Upper lobe of left lung (tissue), 6 donors: ENCODE measurements at regions not wholly inside any gene's neighbourhood (a gene's known extent, or its start where the extent isn't known, plus 50 kb on each side); places are given as distances from the start of the nearest gene placed in this dataset.

ENCODE experiments used
- ATAC-seq, 2 donors: fragments of 200-7000 bp; cut with Tn5 transposase; one replicate each; pipeline ENCODE4 v1.9.1; 2022; ENCODE audit warnings: mild to moderate bottlenecking in 2 of 2, moderate library complexity in 2 of 2; ENCODE audit not compliant: low FRiP score in 2 of 2
- DNase-seq, 2 donors: peaks; one replicate each; pipeline ENCODE4 v3.0.0-alpha.2; 2019 to 2020
- H3K27ac ChIP-seq, 4 donors: fragments of 200-600 bp; sonication (generic); one replicate each; pipeline ENCODE4 v1.5.1; 2016 to 2019
- H3K27me3 ChIP-seq, 4 donors: fragments of 200-600 bp; sonication (generic); one replicate each; pipeline ENCODE4 v1.5.1; 2017 to 2019
- H3K36me3 ChIP-seq, 4 donors: fragments of 200-600 bp; sonication (generic); one replicate each; pipeline ENCODE4 v1.5.1; 2016 to 2019
- H3K4me1 ChIP-seq, 4 donors: fragments of 200-600 bp; sonication (generic); one replicate each; pipeline ENCODE4 v1.5.1; 2018 to 2019
- H3K4me3 ChIP-seq, 4 donors: fragments of 200-600 bp; sonication (generic); one replicate each; pipeline ENCODE4 v1.5.1; 2017 to 2019; ENCODE audit warnings: mild to moderate bottlenecking in 2 of 4, moderate library complexity in 1 of 4
- H3K9me3 ChIP-seq, 4 donors: fragments of 200-600 bp; sonication (generic); one replicate each; pipeline ENCODE4 v1.5.1; 2018 to 2019
- EP300 ChIP-seq, 4 donors: sonication (generic); formaldehyde crosslinking; IDR thresholded peaks; one replicate each; pipeline ENCODE4 v1.5.1; 2017; ENCODE audit warnings: antibody characterized with exemption in 4 of 4, control low read depth in 2 of 4
- POLR2A ChIP-seq, 4 donors: fragments of 450-650 bp; IDR thresholded peaks; one replicate each; pipeline ENCODE4 v1.5.1; 2016 to 2017; ENCODE audit warnings: antibody characterized with exemption in 4 of 4, mild to moderate bottlenecking in 2 of 4
- POLR2AphosphoS5 ChIP-seq, 2 donors: sonication (generic); formaldehyde crosslinking; IDR thresholded peaks; one replicate each; pipeline ENCODE4 v1.5.1; 2017; ENCODE audit warnings: antibody characterized with exemption in 2 of 2
- WGBS, 2 donors: methylation state at CpG; one replicate each; pipeline ENCODE4 v1.1.5; 2017 to 2018; 5-methylcytosine and 5-hydroxymethylcytosine counted together
- TF ChIP-seq, protein P1 (sequence below), 6 experiments: fragments of 450-650 bp in 4 of 6; fragments of 200-600 bp in 2 of 6; sonication (generic) in 2 of 6; IDR thresholded peaks; one replicate each; pipeline ENCODE4 v1.5.1; 2016 to 2019; ENCODE audit warnings: antibody characterized with exemption in 6 of 6
- donor health status: DM: no; HTN: no; CAD: no; lungs with moderate emphysema.
- donor health status: DM: no; HTN: yes; CAD: no; lungs with severe emphysema.

DNA sequence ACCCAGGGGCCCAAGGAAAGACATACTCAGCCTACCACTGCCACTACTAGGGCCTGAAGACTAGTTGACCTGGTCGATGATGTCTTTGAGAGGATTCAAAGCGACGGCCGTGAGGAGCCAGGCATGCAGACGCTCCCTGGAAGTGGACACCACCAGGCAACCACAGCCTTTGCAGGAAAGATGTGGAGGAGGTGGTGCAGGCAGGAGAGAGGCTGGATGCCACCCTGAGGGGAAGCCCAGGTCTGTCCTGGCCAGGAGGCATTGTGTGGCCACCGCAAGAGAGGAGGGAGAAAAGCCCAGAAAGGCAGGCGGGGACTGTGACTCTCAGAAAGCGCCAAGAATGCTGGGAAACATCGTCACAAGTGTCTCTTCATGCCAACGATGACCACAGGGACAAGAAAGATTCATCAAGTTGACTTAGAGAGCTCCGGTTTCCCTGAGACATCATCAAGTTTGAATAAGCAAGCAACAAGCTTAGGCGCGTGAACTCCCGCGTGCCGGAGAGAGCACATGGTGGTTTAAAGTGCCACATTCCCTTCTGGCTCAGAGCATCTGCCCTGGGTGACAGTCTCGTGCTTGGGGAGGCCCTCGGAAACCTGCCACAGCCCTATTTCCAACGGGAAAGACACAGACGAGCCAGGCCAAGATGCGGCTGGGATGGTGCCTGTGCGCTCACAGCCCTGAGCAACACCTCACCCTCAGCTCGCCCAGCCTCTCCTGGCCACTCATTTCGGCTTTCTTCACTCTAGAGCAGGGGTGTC lies 464.5 kb upstream of the SALL3 start:
- no peak for DNase-seq
- H3K4me3 ChIP-seq, result no peak overlapping the region

DNA sequence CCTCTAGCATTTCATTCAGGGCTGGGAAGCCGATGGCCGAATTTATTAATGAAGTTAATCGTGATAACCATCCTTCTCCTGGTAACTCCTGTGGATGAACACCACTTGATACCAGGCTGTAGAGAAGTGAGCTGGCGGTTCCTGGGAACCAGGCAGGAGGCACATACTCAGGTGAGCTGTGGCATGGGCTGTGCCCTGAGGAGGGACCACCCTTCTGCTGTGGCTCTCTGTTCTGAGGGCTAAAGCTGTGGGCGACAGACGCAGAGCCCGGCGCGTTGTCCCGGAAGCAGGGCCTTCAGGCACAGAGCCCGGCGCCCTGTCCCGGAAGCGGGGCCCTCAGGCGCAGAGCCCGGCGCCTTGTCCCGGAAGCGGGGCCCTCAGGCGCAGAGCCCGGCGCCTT lies 462.3 kb upstream of the SALL3 start:
- Histone ChIP-seq H3K36me3 (no peaks in the 10 kb centered on the region), H3K27ac (no peak overlapping the region), H3K27me3 (no peaks in the 10 kb centered on the region), H3K4me1 (no peaks in the 10 kb centered on the region), H3K4me3 (no peak overlapping the region), H3K9me3 (no peaks in the 10 kb centered on the region)
- DNase-seq (no peak), ATAC-seq (no peak)
- 90 to 96% methylated on average over 5 to 17 of the region's 22 CpGs for WGBS, 2 donors
- TF ChIP-seq POLR2AphosphoS5 (IDR thresholded peaks at IDR 0.05), result no peak
- no peak for TF ChIP-seq EP300 (IDR thresholded peaks at IDR 0.05)
- no peak for TF ChIP-seq POLR2A (IDR thresholded peaks at IDR 0.05)
- TF ChIP-seq, protein P1, sequence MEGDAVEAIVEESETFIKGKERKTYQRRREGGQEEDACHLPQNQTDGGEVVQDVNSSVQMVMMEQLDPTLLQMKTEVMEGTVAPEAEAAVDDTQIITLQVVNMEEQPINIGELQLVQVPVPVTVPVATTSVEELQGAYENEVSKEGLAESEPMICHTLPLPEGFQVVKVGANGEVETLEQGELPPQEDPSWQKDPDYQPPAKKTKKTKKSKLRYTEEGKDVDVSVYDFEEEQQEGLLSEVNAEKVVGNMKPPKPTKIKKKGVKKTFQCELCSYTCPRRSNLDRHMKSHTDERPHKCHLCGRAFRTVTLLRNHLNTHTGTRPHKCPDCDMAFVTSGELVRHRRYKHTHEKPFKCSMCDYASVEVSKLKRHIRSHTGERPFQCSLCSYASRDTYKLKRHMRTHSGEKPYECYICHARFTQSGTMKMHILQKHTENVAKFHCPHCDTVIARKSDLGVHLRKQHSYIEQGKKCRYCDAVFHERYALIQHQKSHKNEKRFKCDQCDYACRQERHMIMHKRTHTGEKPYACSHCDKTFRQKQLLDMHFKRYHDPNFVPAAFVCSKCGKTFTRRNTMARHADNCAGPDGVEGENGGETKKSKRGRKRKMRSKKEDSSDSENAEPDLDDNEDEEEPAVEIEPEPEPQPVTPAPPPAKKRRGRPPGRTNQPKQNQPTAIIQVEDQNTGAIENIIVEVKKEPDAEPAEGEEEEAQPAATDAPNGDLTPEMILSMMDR (IDR thresholded peaks at IDR 0.05), result no peak

More for the DNA sequence above, 464.5 kb upstream of the SALL3 start:
- ATAC-seq, result no peak
- Histone ChIP-seq H3K9me3 (no peaks in the 10 kb centered on the region), H3K27me3 (no peaks in the 10 kb centered on the region), H3K27ac (no peak overlapping the region), H3K36me3 (no peaks in the 10 kb centered on the region), H3K4me1 (no peaks in the 10 kb centered on the region)
- WGBS, 2 donors, result 85 to 88% methylated on average over 24 of the region's 24 CpGs
- TF ChIP-seq POLR2AphosphoS5 (IDR thresholded peaks at IDR 0.05) (no peak), POLR2A (IDR thresholded peaks at IDR 0.05) (no peak), EP300 (IDR thresholded peaks at IDR 0.05) (no peak)
- TF ChIP-seq, protein P1 (IDR thresholded peaks at IDR 0.05), result no peak

- DNase-seq, result no peak
- Histone ChIP-seq H3K27me3 (no peaks in the 10 kb centered on the region), H3K4me3 (no peak overlapping the region), H3K4me1 (no peaks in the 10 kb centered on the region), H3K36me3 (no peaks in the 10 kb centered on the region), H3K9me3 (no peaks in the 10 kb centered on the region), H3K27ac (no peak overlapping the region)
- WGBS, 2 donors, result 84% methylated on average over 13 of the region's 13 CpGs
- no peak for TF ChIP-seq POLR2A (IDR thresholded peaks at IDR 0.05)
- ATAC-seq, result no peak
Measured at GRCh38 chr18:78517973-78518372, 461.6 kb upstream of the SALL3 start.

GRCh38 chr18:78518805-78519204 lies 460.8 kb upstream of the SALL3 start:
- ATAC-seq, result no peak
- DNase-seq, result peak in 1 of 2 donors; percentile 58

DNA sequence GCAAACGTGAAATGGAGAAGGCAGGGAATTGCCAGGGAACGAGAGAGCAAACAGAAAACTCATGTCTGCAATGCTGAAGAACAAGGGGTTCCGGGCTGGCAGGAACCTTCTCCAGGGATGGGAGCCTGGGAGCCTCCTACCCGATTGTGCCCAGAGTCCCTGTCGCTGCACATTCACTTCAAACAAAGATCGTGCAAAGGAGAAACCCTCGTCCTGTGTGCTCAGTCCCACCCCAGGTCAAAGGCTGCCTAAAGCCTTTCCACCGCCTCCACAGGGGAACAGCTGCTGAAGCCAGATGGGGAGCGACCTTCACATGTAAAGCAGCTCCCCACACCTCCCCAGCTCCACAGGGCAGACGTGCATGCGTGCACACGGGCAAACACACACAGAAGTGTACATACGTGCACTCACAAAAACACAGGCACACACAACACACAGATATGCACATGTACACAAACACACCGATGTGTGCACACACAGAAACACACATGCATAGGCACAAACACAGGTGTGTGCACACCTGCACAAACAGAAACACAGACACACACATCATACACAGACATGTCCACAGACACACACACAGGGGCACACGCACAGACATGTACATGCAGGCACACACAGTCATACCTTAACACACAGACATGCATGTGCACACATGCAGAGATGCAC lies 460.1 kb upstream of the SALL3 start:
- no peak overlapping the region for H3K27ac ChIP-seq
- no peaks in the 10 kb centered on the region for H3K27me3 ChIP-seq
- no peak overlapping the region for H3K4me3 ChIP-seq
- TF ChIP-seq, protein P1 (IDR thresholded peaks at IDR 0.05), result no peak
- TF ChIP-seq POLR2AphosphoS5 (IDR thresholded peaks at IDR 0.05), result no peak
- TF ChIP-seq EP300 (IDR thresholded peaks at IDR 0.05), result no peak
- no peak for TF ChIP-seq POLR2A (IDR thresholded peaks at IDR 0.05)
- no peak for DNase-seq
- no peaks in the 10 kb centered on the region for H3K36me3 ChIP-seq
- H3K9me3 ChIP-seq, result no peaks in the 10 kb centered on the region
- H3K4me1 ChIP-seq, result no peaks in the 10 kb centered on the region
- WGBS, 2 donors, result 80 to 85% methylated on average over 15 of the region's 15 CpGs
- ATAC-seq, result no peak

More at GRCh38 chr18:78518805-78519204, 460.8 kb upstream of the SALL3 start:
- Histone ChIP-seq H3K27ac (no peak overlapping the region), H3K9me3 (no peaks in the 10 kb centered on the region), H3K4me3 (no peak overlapping the region), H3K36me3 (no peaks in the 10 kb centered on the region), H3K4me1 (no peaks in the 10 kb centered on the region), H3K27me3 (no peaks in the 10 kb centered on the region)
- 83 to 91% methylated on average over 13 to 25 of the region's 25 CpGs for WGBS, 2 donors
- TF ChIP-seq POLR2A (IDR thresholded peaks at IDR 0.05) (no peak), POLR2AphosphoS5 (IDR thresholded peaks at IDR 0.05) (no peak), EP300 (IDR thresholded peaks at IDR 0.05) (no peak)
- TF ChIP-seq, protein P1 (IDR thresholded peaks at IDR 0.05), result no peak
